Neural cell (in vitro differentiated cells): ENCODE measurements at regions not wholly inside any gene's neighbourhood (a gene's known extent, or its start where the extent isn't known, plus 50 kb on each side); places are given as distances from the start of the nearest gene placed in this dataset.

Experiments used
- H2AFZ ChIP-seq: fragments of 200-600, 300-800 bp; sonication (generic), shearing (Covaris generic); 2 replicates; pipeline ENCODE4 v1.6.0; 2014; ENCODE audit warnings: low read depth, mild to moderate bottlenecking, antibody characterized with exemption, low read length, moderate library complexity
- H3F3A ChIP-seq: fragments of 200-600 bp; shearing (Covaris generic); 2 replicates; pipeline ENCODE4 v1.6.1; 2016; ENCODE audit warnings: mild to moderate bottlenecking, moderate library complexity, mixed read lengths, antibody characterized with exemption, low read length; ENCODE audit not compliant: insufficient read depth, poor library complexity, severe bottlenecking
- H3K27ac ChIP-seq: fragments of 200-600, 300-800 bp; sonication (generic), shearing (Covaris generic); 2 replicates; pipeline ENCODE4 v1.5.1; 2014; ENCODE audit warnings: mild to moderate bottlenecking, low read length, moderate library complexity
- H3K27me3 ChIP-seq: fragments of 300-800, 200-600 bp; sonication (generic), shearing (Covaris generic); 2 replicates; pipeline ENCODE4 v1.6.0; 2014; ENCODE audit warnings: mild to moderate bottlenecking, low read depth, low read length, moderate library complexity; ENCODE audit not compliant: insufficient read depth
- H3K36me3 ChIP-seq: fragments of 300-800, 200-600 bp; sonication (generic), shearing (Covaris generic); 2 replicates; pipeline ENCODE4 v1.5.1; 2014; ENCODE audit warnings: mild to moderate bottlenecking, antibody characterized with exemption, low read length, moderate library complexity; ENCODE audit not compliant: insufficient read depth
- H3K4me2 ChIP-seq: fragments of 300-800, 200-600 bp; sonication (generic), shearing (Covaris generic); 2 replicates; pipeline ENCODE4 v1.6.0; 2014; ENCODE audit warnings: mild to moderate bottlenecking, low read length
- H3K4me3 ChIP-seq: fragments of 300-800, 200-600 bp; sonication (generic), shearing (Covaris generic); 2 replicates; pipeline ENCODE4 v1.5.1; 2014; ENCODE audit warnings: mild to moderate bottlenecking, low read length, moderate library complexity
- H3K79me2 ChIP-seq: fragments of 200-600 bp; shearing (Covaris generic); replicated peaks from 2 replicates; pipeline ENCODE4 v1.6.0; 2014; ENCODE audit warnings: mild to moderate bottlenecking, low read length, moderate library complexity; ENCODE audit not compliant: insufficient read depth
- H3K9ac ChIP-seq: fragments of 300-800, 200-600 bp; sonication (generic), shearing (Covaris generic); 2 replicates; pipeline ENCODE4 v1.6.1; 2016; ENCODE audit warnings: mild to moderate bottlenecking, low read length, mixed read lengths
- H3K9me2 ChIP-seq: fragments of 200-600 bp; shearing (Covaris generic); 2 replicates; pipeline ENCODE4 v1.6.1; 2016; ENCODE audit warnings: mild to moderate bottlenecking, low read length, mixed read lengths; ENCODE audit not compliant: insufficient read depth
- H3K9me3 ChIP-seq: fragments of 200-600, 300-800 bp; sonication (generic), shearing (Covaris generic); 2 replicates; pipeline ENCODE4 v1.6.1; 2016; ENCODE audit warnings: mild to moderate bottlenecking, mixed run types, low read length, moderate library complexity, mixed read lengths
- H4K20me1 ChIP-seq: fragments of 200-600 bp; shearing (Covaris generic); 2 replicates; pipeline ENCODE4 v1.6.1; 2016; ENCODE audit warnings: mild to moderate bottlenecking, mixed run types; ENCODE audit not compliant: insufficient read depth
- EP300 ChIP-seq: fragments of 450-650 bp; conservative IDR thresholded peaks from 2 replicates; pipeline ENCODE4 v1.6.1; 2014; ENCODE audit warnings: antibody characterized with exemption, mild to moderate bottlenecking, moderate library complexity; ENCODE audit not compliant: poor library complexity, severe bottlenecking
- EZH2 ChIP-seq: fragments of 200-600, 300-800 bp; shearing (Covaris generic), sonication (generic); IDR thresholded peaks from 2 replicates; pipeline ENCODE4 v1.6.1; 2014; ENCODE audit warnings: antibody characterized with exemption, low read length, borderline replicate concordance, mild to moderate bottlenecking; ENCODE audit not compliant: insufficient read depth, poor library complexity, severe bottlenecking
- MXI1 ChIP-seq: fragments of 450-650 bp; conservative IDR thresholded peaks from 2 replicates; pipeline ENCODE4 v1.6.1; 2014; ENCODE audit warnings: antibody characterized with exemption, mild to moderate bottlenecking; ENCODE audit not compliant: poor library complexity, severe bottlenecking
- POLR2AphosphoS5 ChIP-seq: IDR thresholded peaks from 2 replicates; pipeline ENCODE4 v1.6.1; 2012
- RAD21 ChIP-seq: fragments of 450-650 bp; conservative IDR thresholded peaks from 2 replicates; pipeline ENCODE4 v1.6.1; 2014; ENCODE audit warnings: antibody characterized with exemption, mild to moderate bottlenecking, moderate library complexity
- SMC3 ChIP-seq: fragments of 450-650 bp; conservative IDR thresholded peaks from 2 replicates; pipeline ENCODE4 v1.6.1; 2014; ENCODE audit warnings: antibody characterized with exemption, mild to moderate bottlenecking, moderate library complexity; ENCODE audit not compliant: poor library complexity
- TAF1 ChIP-seq: IDR thresholded peaks from 2 replicates; pipeline ENCODE4 v1.6.1; 2012; ENCODE audit warnings: low read depth
- TF ChIP-seq, protein P1 (sequence below): IDR thresholded peaks from 2 replicates; pipeline ENCODE4 v1.6.1; 2012; ENCODE audit warnings: borderline replicate concordance
- TF ChIP-seq, protein P2 (sequence below): fragments of 450-650 bp; IDR thresholded peaks from 2 replicates; pipeline ENCODE4 v1.5.1; 2014; ENCODE audit warnings: antibody characterized with exemption, mild to moderate bottlenecking, moderate library complexity; ENCODE audit not compliant: poor library complexity, severe bottlenecking

DNA sequence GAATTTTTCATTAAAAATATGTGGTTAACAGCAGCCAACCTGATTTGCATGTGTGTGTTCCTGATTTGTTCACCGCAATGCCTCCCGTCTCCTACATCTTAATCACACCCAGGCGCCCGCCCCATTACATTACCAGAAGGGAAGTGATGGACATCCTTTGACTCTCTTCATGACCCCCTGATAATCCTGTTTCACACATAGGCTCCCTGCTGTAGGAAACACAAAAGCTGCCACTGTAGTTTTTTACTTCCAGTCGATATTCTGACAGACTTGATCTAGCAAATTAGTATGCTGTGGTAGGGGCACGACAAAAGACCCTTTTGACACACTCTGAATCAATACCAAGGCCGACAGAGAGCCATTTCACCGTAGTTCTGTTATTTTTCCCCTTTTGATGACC lies 287.8 kb upstream of the ISL1 start:
- H4K20me1 ChIP-seq, result no peaks in the 10 kb centered on the region
- TF ChIP-seq MXI1, result no peak
- peak; percentile 26 for TF ChIP-seq POLR2AphosphoS5
- peak; percentile 79 for TF ChIP-seq EP300
- TF ChIP-seq, protein P1, sequence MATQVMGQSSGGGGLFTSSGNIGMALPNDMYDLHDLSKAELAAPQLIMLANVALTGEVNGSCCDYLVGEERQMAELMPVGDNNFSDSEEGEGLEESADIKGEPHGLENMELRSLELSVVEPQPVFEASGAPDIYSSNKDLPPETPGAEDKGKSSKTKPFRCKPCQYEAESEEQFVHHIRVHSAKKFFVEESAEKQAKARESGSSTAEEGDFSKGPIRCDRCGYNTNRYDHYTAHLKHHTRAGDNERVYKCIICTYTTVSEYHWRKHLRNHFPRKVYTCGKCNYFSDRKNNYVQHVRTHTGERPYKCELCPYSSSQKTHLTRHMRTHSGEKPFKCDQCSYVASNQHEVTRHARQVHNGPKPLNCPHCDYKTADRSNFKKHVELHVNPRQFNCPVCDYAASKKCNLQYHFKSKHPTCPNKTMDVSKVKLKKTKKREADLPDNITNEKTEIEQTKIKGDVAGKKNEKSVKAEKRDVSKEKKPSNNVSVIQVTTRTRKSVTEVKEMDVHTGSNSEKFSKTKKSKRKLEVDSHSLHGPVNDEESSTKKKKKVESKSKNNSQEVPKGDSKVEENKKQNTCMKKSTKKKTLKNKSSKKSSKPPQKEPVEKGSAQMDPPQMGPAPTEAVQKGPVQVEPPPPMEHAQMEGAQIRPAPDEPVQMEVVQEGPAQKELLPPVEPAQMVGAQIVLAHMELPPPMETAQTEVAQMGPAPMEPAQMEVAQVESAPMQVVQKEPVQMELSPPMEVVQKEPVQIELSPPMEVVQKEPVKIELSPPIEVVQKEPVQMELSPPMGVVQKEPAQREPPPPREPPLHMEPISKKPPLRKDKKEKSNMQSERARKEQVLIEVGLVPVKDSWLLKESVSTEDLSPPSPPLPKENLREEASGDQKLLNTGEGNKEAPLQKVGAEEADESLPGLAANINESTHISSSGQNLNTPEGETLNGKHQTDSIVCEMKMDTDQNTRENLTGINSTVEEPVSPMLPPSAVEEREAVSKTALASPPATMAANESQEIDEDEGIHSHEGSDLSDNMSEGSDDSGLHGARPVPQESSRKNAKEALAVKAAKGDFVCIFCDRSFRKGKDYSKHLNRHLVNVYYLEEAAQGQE, result peak; percentile 43
- no peaks in the 10 kb centered on the region for H3K36me3 ChIP-seq
- H3K4me2 ChIP-seq, result peak overlapping the region; percentile 31
- H3F3A ChIP-seq, result no peaks in the 10 kb centered on the region
- H3K9me3 ChIP-seq, result no peaks in the 10 kb centered on the region
- H2AFZ ChIP-seq, result peak overlapping the region; percentile 35
- no peaks in the 10 kb centered on the region for H3K27me3 ChIP-seq
- H3K9me2 ChIP-seq, result no peaks in the 10 kb centered on the region
- H3K9ac ChIP-seq, result peak overlapping the region; percentile 10
- H3K4me3 ChIP-seq, result peak overlapping the region; percentile 16
- peak overlapping the region; percentile 54 for H3K27ac ChIP-seq
- no peaks in the 10 kb centered on the region for H3K79me2 ChIP-seq

DNA sequence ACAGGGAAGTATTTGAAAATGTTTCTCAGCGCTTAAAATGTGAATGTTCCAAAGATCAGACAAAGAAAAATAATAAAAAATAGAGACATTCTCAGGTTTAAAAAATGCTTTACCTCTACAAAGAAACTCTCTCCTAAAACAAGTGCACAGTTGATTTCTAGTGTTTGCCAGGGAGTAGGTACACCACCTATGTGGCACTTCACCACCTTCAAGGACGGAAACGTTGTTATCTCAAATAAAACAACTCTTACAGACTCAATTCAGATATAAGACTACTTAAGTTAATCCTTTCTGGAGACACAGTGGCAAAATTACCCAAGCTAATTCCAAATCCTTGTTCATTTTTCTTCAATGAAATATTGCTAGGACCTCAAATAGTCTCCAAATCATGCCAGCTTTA lies 286.4 kb upstream of the ISL1 start:
- Histone ChIP-seq H3K4me3 (no peak overlapping the region), H3K27me3 (no peaks in the 10 kb centered on the region), H3K36me3 (no peaks in the 10 kb centered on the region), H3K27ac (no peak overlapping the region), H2AFZ (no peak overlapping the region), H4K20me1 (no peaks in the 10 kb centered on the region), H3K79me2 (no peaks in the 10 kb centered on the region), H3K9me3 (no peaks in the 10 kb centered on the region), H3F3A (no peaks in the 10 kb centered on the region), H3K9ac (no peak overlapping the region), H3K4me2 (no peak overlapping the region), H3K9me2 (no peaks in the 10 kb centered on the region)
- TF ChIP-seq RAD21, result no peak

DNA sequence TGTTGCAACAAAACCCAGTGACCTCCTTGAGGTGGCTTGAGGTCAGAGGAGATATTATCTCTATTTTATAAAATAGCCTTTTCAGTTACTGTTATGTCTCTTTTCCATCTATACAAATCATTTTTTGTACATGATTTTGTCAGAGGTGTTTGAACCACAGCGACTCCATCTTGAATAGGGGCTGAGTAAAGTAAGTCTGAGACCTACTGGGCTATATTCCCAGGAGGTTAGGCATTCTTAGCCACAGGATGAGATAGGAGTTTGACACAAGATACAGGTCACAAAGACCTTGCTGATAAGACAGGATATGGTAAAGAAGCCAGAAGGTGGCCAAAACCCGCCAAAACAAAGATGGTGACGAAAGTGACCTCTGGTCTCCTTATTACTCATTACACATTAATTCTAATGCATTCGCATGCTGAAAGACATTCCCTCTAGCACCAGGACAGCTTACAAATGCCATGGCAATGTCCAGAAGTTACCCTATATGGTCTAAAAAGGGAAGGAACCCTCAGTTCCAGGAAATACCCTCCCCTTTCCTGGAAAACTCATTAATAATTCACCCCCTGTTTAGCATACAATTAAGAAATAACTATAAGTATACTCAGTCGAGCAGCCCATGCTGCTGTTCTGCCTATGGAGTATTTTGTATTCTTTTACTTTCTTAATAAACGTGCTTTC lies 283.9 kb upstream of the ISL1 start:
- no peak for TF ChIP-seq RAD21
- Histone ChIP-seq H4K20me1 (no peaks in the 10 kb centered on the region), H3F3A (no peaks in the 10 kb centered on the region), H3K4me2 (no peak overlapping the region), H3K4me3 (no peak overlapping the region), H3K79me2 (no peaks in the 10 kb centered on the region), H3K36me3 (no peaks in the 10 kb centered on the region), H3K27me3 (no peaks in the 10 kb centered on the region), H3K9me3 (no peaks in the 10 kb centered on the region), H3K27ac (no peak overlapping the region), H3K9me2 (no peaks in the 10 kb centered on the region), H3K9ac (no peak overlapping the region), H2AFZ (no peak overlapping the region)

DNA sequence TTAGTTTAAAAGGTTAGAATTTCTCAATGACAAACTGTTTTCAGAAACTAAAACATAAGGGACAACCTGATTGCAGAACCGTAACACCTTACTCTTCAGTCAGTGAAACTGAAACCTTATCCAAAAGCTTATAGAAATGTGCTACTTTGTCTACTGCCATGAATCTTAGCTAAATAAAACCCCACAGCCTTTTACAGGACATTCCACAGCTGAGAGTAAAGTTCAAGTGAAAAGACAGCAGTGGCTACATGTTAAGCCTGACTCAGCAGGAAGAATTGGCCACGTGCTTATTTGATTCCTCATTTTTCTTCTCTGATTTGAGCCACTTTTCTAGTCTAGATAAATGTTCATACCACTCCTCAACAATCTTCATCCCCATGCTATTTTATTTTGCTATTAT lies 278.7 kb upstream of the ISL1 start:
- H3K9ac ChIP-seq, result no peak overlapping the region
- no peak overlapping the region for H3K4me3 ChIP-seq
- no peaks in the 10 kb centered on the region for H3K9me3 ChIP-seq
- H2AFZ ChIP-seq, result no peak overlapping the region
- H3K36me3 ChIP-seq, result no peaks in the 10 kb centered on the region
- no peaks in the 10 kb centered on the region for H3F3A ChIP-seq
- H3K9me2 ChIP-seq, result no peaks in the 10 kb centered on the region
- no peak overlapping the region for H3K27ac ChIP-seq
- TF ChIP-seq POLR2AphosphoS5 (no peak), EP300 (no peak), MXI1 (no peak), TAF1 (no peak), SMC3 (no peak), EZH2 (no peak), RAD21 (no peak)
- TF ChIP-seq, protein P1, result no peak
- TF ChIP-seq, protein P2, sequence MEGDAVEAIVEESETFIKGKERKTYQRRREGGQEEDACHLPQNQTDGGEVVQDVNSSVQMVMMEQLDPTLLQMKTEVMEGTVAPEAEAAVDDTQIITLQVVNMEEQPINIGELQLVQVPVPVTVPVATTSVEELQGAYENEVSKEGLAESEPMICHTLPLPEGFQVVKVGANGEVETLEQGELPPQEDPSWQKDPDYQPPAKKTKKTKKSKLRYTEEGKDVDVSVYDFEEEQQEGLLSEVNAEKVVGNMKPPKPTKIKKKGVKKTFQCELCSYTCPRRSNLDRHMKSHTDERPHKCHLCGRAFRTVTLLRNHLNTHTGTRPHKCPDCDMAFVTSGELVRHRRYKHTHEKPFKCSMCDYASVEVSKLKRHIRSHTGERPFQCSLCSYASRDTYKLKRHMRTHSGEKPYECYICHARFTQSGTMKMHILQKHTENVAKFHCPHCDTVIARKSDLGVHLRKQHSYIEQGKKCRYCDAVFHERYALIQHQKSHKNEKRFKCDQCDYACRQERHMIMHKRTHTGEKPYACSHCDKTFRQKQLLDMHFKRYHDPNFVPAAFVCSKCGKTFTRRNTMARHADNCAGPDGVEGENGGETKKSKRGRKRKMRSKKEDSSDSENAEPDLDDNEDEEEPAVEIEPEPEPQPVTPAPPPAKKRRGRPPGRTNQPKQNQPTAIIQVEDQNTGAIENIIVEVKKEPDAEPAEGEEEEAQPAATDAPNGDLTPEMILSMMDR, result no peak
- H3K4me2 ChIP-seq, result no peak overlapping the region
- H3K79me2 ChIP-seq, result no peaks in the 10 kb centered on the region
- H4K20me1 ChIP-seq, result no peaks in the 10 kb centered on the region
- no peaks in the 10 kb centered on the region for H3K27me3 ChIP-seq
